ENCODE measurements at regions not wholly inside any gene's neighbourhood (a gene's known extent, or its start where the extent isn't known, plus 50 kb on each side); places are given as distances from the start of the nearest gene placed in this dataset.

DNA sequence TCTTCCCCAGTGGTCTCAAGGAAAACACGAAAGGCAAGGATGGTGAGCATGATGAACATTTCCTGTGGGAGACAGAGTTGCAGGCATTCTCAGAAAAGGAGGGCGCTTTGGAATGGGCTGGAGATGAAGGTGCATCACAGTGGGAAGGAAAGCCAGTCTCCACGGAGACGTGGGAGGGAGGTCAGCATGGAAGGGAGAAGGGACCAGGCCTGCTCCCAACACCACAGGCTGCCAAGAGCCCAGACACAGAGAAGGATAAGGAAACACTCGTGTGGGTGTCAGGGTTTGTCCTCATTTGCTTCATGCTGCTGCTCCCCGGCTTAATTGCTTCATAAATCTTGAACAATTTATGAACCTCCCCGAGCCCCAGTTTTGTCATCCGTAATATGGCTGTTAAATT lies 231.5 kb upstream of the ZNF32 start:
- no peaks in the 10 kb centered on the region for H3K79me1 ChIP-seq (ENCODE audit: low read depth, low read length)
- no peak overlapping the region for H3K18ac ChIP-seq (ENCODE audit: extremely low read depth, low read length)
- ChIA-PET POLR2A (ENCODE audit: partially characterized antibody) (no interaction called here), CTCF (ENCODE audit: partially characterized antibody) (interaction anchor here (0.6 kb wide), 1 partner anchor 30 kb away, joined by 3 read pairs; no protein-coding TSS in a partner anchor)
- H3K4me1 ChIP-seq (replicated peaks in 1 of 4; ENCODE audit: control insufficient read depth in 3 of 4, insufficient read depth in 4 of 4, low read length in 3 of 4) = no peaks in the 10 kb centered on the region
- no peak overlapping the region for H3K14ac ChIP-seq (ENCODE audit: insufficient read length)
- H2BK120ac ChIP-seq (replicated peaks; ENCODE audit: low read depth, low read length) = no peak overlapping the region
- no peak overlapping the region for H3K27ac ChIP-seq (ENCODE audit: low read depth, low read length)
- H3K36me3 ChIP-seq (ENCODE audit: control insufficient read depth in 2 of 4, insufficient read depth in 4 of 4, low read length in 3 of 4) = no peaks in the 10 kb centered on the region
- no peak overlapping the region for H2BK5ac ChIP-seq (ENCODE audit: low read depth, low read length)
- no peak overlapping the region for H2BK15ac ChIP-seq (ENCODE audit: low read length)
- WGBS, 2 experiments (ENCODE audit: extremely low coverage in 1 of 2, insufficient coverage in 1 of 2, insufficient read length in 1 of 2, insufficient replicate concordance in 2 of 2, low coverage in 1 of 2, low lambda C conversion rate in 2 of 2, missing lambda C conversion rate in 1 of 2) = 78% methylated on average over 8 of the region's 8 CpGs; no CpG with 5 or more reads in 1 of the 2 experiments
- H3K79me2 ChIP-seq (ENCODE audit: control insufficient read depth in 1 of 2, insufficient read depth in 2 of 2, low read length in 2 of 2) = no peaks in the 10 kb centered on the region
- H3K9me3 ChIP-seq (ENCODE audit: insufficient read depth in 2 of 2, low read depth in 1 of 2, low read length in 1 of 2) = no peaks in the 10 kb centered on the region
- no peak overlapping the region for H3K9ac ChIP-seq (replicated peaks in 1 of 4; ENCODE audit: extremely low read depth in 1 of 4, low read depth in 3 of 4, low read length in 3 of 4)
- TF ChIP-seq CREB1 (IDR thresholded peaks at IDR 0.05) (no peak), MAFK (IDR thresholded peaks at IDR 0.05; ENCODE audit: low read depth, low read length) (no peak), POLR2AphosphoS5 (IDR thresholded peaks at IDR 0.05; ENCODE audit: low read depth, low read length) (no peak), TCF12 (IDR thresholded peaks at IDR 0.05; ENCODE audit: low read depth, low read length) (no peak), KDM1A (IDR thresholded peaks at IDR 0.05; ENCODE audit: borderline replicate concordance, low read length) (no peak), KDM4A (IDR thresholded peaks at IDR 0.05; ENCODE audit: low read depth, low read length, severe bottlenecking) (no peak), RNF2 (IDR thresholded peaks at IDR 0.05; ENCODE audit: borderline replicate concordance, low read depth, low read length, missing control alignments, poor library complexity, severe bottlenecking) (no peak)
- H3K27me3 ChIP-seq (replicated peaks in 1 of 4; ENCODE audit: control insufficient read depth in 3 of 4, extremely low read depth in 1 of 4, insufficient read depth in 3 of 4, low read length in 3 of 4) = no peaks in the 10 kb centered on the region
- H3K23me2 ChIP-seq (ENCODE audit: low read depth, low read length) = no peaks in the 10 kb centered on the region
- no peak overlapping the region for H2AK5ac ChIP-seq (ENCODE audit: low read depth, low read length)
- H2BK12ac ChIP-seq (ENCODE audit: low read depth, low read length) = no peak overlapping the region
- no peak overlapping the region for H2AFZ ChIP-seq (ENCODE audit: low read length)
- H4K8ac ChIP-seq (ENCODE audit: extremely low read depth, insufficient read depth, low read length) = no peak overlapping the region
- H2BK20ac ChIP-seq (ENCODE audit: low read length) = no peak overlapping the region
- no peak overlapping the region for H4K5ac ChIP-seq (ENCODE audit: insufficient read length, low read depth, low read length)
- DNase-seq (ENCODE audit: low read depth in 1 of 2, low spot score in 2 of 2) = no peak
- no peak overlapping the region for H3K4ac ChIP-seq (replicated peaks; ENCODE audit: insufficient read length, low read depth, low read length)
- H3K4me3 ChIP-seq (ENCODE audit: extremely low read depth in 1 of 4, insufficient read depth in 2 of 4, low read depth in 3 of 4, low read length in 4 of 4) = no peak overlapping the region
- H4K91ac ChIP-seq (replicated peaks; ENCODE audit: insufficient read length, low read length) = no peak overlapping the region
- FAIRE-seq = no peak
- no peak overlapping the region for H3K23ac ChIP-seq (ENCODE audit: insufficient read length)
- no peak overlapping the region for H3K56ac ChIP-seq (replicated peaks; ENCODE audit: insufficient read length, low read depth, low read length)
- H4K20me1 ChIP-seq (replicated peaks in 1 of 2; ENCODE audit: control insufficient read depth in 1 of 2, insufficient read depth in 2 of 2, low read length in 2 of 2) = no peaks in the 10 kb centered on the region
- H3K4me2 ChIP-seq (ENCODE audit: insufficient read depth in 1 of 2, low read depth in 2 of 2, low read length in 2 of 2) = no peak overlapping the region

All from H1 (cell line).